Neural cell (in vitro differentiated cells): ENCODE measurements at regions not wholly inside any gene's neighbourhood (a gene's known extent, or its start where the extent isn't known, plus 50 kb on each side); places are given as distances from the start of the nearest gene placed in this dataset.

Source experiments
- CTCF ChIP-seq: fragments of 450-650 bp; IDR thresholded peaks from 2 replicates; pipeline ENCODE4 v1.5.1; 2014; ENCODE audit warnings: antibody characterized with exemption, mild to moderate bottlenecking, moderate library complexity; ENCODE audit not compliant: poor library complexity, severe bottlenecking
- EP300 ChIP-seq: fragments of 450-650 bp; conservative IDR thresholded peaks from 2 replicates; pipeline ENCODE4 v1.6.1; 2014; ENCODE audit warnings: antibody characterized with exemption, mild to moderate bottlenecking, moderate library complexity; ENCODE audit not compliant: poor library complexity, severe bottlenecking
- EZH2 ChIP-seq: fragments of 200-600, 300-800 bp; shearing (Covaris generic), sonication (generic); IDR thresholded peaks from 2 replicates; pipeline ENCODE4 v1.6.1; 2014; ENCODE audit warnings: antibody characterized with exemption, low read length, borderline replicate concordance, mild to moderate bottlenecking; ENCODE audit not compliant: insufficient read depth, poor library complexity, severe bottlenecking
- POLR2AphosphoS5 ChIP-seq: IDR thresholded peaks from 2 replicates; pipeline ENCODE4 v1.6.1; 2012
- RAD21 ChIP-seq: fragments of 450-650 bp; conservative IDR thresholded peaks from 2 replicates; pipeline ENCODE4 v1.6.1; 2014; ENCODE audit warnings: antibody characterized with exemption, mild to moderate bottlenecking, moderate library complexity
- TAF1 ChIP-seq: IDR thresholded peaks from 2 replicates; pipeline ENCODE4 v1.6.1; 2012; ENCODE audit warnings: low read depth

GRCh38 chr12:20183563-20183962 is 184.8 kb upstream of the PDE3A start:
- TF ChIP-seq CTCF (no peak), TAF1 (no peak), EZH2 (no peak), RAD21 (no peak), POLR2AphosphoS5 (no peak), EP300 (no peak)
